ENCODE measurements at regions not wholly inside any gene's neighbourhood (a gene's known extent, or its start where the extent isn't known, plus 50 kb on each side); places are given as distances from the start of the nearest gene placed in this dataset.

GRCh38 chr5:82698026-82698425, 379.2 kb downstream of the TMEM167A start:
- no peak for TF ChIP-seq TAF1 (IDR thresholded peaks at IDR 0.05; ENCODE audit: borderline replicate concordance, low read depth, low read length)
- TF ChIP-seq EZH2 (IDR thresholded peaks at IDR 0.05; ENCODE audit: borderline replicate concordance, control insufficient read depth, low read depth, low read length), result no peak
- TF ChIP-seq NFYA (IDR thresholded peaks at IDR 0.05; ENCODE audit: borderline replicate concordance, low read depth, low read length), result no peak
- TF ChIP-seq CTCF (IDR thresholded peaks at IDR 0.05 in 2 of 3, conservative IDR thresholded peaks at IDR 0.05 in 1 of 3; ENCODE audit: control insufficient read depth in 2 of 3, extremely low read depth in 1 of 3, insufficient read depth in 1 of 3, low read depth in 3 of 3, low read length in 3 of 3), result no peak
- TF ChIP-seq ASH2L (IDR thresholded peaks at IDR 0.05; ENCODE audit: borderline replicate concordance, low read depth), result no peak
- no peak for TF ChIP-seq ZBTB33 (IDR thresholded peaks at IDR 0.05)
- no peak for TF ChIP-seq ZZZ3 (IDR thresholded peaks at IDR 0.05; ENCODE audit: control insufficient read depth, insufficient read length, low read depth)
- TF ChIP-seq FOS (IDR thresholded peaks at IDR 0.05; ENCODE audit: borderline replicate concordance, extremely low read depth, insufficient read length), result no peak
- no peak for TF ChIP-seq SMC3 (IDR thresholded peaks at IDR 0.05; ENCODE audit: borderline replicate concordance, low read length)

All from GM12878 (cell line).